ENCODE measurements at regions not wholly inside any gene's neighbourhood (a gene's known extent, or its start where the extent isn't known, plus 50 kb on each side); places are given as distances from the start of the nearest gene placed in this dataset.

GRCh38 chr6:148611213-148611612, 135.6 kb upstream of the UST start:
- no peak for TF ChIP-seq CTCF (IDR thresholded peaks at IDR 0.05; ENCODE audit: control extremely low read depth in 1 of 3, insufficient read depth in 1 of 3, low read depth in 1 of 3, low read length in 3 of 3)
- no peak for TF ChIP-seq POLR2AphosphoS5 (IDR thresholded peaks at IDR 0.05; ENCODE audit: low read depth, low read length)
- no peak for TF ChIP-seq KDM1A (IDR thresholded peaks at IDR 0.05; ENCODE audit: borderline replicate concordance, low read length)
- TF ChIP-seq RFX5 (IDR thresholded peaks at IDR 0.05; ENCODE audit: borderline replicate concordance, low read depth, low read length), result no peak
- TF ChIP-seq SP1 (IDR thresholded peaks at IDR 0.05; ENCODE audit: low read depth, low read length), result no peak
- no peak for TF ChIP-seq JUND (IDR thresholded peaks at IDR 0.05; ENCODE audit: low read length)
- TF ChIP-seq GABPA (IDR thresholded peaks at IDR 0.05; ENCODE audit: borderline replicate concordance, insufficient read depth, low read length), result no peak
- no peak for TF ChIP-seq EZH2 (IDR thresholded peaks at IDR 0.05; ENCODE audit: low read depth, low read length, severe bottlenecking)
- TF ChIP-seq NRF1 (IDR thresholded peaks at IDR 0.05; ENCODE audit: low read depth, low read length), result no peak
- TF ChIP-seq YY1 (IDR thresholded peaks at IDR 0.05; ENCODE audit: low read depth, low read length), result no peak
- TF ChIP-seq POLR2A (IDR thresholded peaks at IDR 0.05; ENCODE audit: control extremely low read depth in 1 of 2, low read depth in 2 of 2, low read length in 2 of 2), result no peak
- TF ChIP-seq GTF2F1 (IDR thresholded peaks at IDR 0.05; ENCODE audit: borderline replicate concordance, low read depth, low read length), result no peak
- TF ChIP-seq, protein P1, sequence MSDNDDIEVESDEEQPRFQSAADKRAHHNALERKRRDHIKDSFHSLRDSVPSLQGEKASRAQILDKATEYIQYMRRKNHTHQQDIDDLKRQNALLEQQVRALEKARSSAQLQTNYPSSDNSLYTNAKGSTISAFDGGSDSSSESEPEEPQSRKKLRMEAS (IDR thresholded peaks at IDR 0.05), result no peak

Data from H1 (cell line).